ENCODE measurements at regions not wholly inside any gene's neighbourhood (a gene's known extent, or its start where the extent isn't known, plus 50 kb on each side); places are given as distances from the start of the nearest gene placed in this dataset.

DNA sequence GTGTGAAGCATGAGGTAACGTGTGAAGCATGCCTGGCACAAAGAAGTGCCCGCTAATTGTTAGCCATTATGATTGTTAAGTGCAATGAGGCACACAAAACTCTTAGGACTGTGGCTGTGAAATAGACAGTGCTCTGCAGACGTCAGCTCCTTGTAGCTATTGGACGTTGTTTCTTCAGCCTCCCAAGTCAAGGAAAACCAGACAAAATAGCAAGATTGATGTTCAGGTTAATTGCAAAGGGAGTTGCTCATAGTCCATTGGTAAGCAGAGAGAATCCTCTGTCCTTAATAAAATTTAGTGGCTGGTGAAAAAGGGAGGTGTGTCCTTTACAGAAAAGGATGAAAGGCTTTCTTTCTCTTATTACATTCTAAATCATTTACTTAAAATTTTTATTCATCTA, 54.6 kb upstream of the MBP start:
- in situ Hi-C loops (cut with MboI; ENCODE audit: low sequenced_read_pairs): no loop called here

DNA sequence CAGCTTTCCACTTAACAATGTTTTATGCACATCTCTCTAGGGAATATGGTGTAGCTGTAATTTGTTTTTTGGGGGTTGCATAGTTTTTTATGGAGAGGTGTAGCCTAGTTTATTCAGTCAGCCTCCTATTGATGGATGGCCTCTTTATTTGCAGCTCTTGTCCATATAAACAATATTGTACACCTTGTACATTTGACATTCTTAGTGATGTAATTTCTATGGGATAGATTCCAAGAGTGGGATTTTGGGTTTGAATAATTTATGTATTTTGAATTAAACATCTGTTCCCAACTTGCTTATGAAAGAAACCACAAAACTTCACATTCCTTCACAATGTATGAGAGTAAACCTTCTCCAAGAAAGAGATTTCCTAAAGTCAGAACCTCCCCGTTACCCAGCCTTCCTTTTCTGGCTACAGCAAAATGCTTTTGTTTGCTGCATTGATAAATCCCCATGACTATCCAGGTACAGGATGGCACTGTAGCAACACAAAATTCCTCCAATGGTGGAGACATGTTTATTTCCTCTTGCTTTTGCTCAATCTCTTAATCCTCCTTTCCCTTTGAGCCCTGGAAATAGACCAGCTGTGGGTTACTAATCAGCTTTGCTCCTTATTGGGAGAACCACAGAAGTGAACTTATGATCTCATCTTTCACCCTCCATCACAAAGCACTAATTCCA, 58.4 kb upstream of the GALR1 start:
- in situ Hi-C loops (cut with MboI; ENCODE audit: low sequenced_read_pairs): no loop called here

DNA sequence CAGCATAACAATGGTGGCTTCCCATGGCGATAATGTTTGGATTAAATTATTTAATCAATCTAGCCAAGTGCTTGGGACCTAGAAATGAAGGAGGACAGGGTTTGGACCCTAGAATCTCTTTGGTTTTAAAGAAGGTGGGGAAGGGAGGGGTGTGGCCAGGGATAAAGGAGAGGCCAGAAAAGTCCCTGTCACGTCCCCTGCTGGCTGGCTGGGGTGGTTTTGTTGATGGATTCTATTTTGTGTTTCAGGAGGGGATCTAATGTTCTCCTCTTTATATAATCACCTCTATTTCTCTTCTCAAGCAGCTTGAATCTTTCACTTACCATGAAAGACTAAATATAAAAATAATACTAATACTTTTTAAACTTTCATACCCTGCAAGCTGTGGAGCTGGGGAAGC, 52.6 kb upstream of the GALR1 start:
- in situ Hi-C loops (cut with MboI; ENCODE audit: low sequenced_read_pairs): no loop called here

DNA sequence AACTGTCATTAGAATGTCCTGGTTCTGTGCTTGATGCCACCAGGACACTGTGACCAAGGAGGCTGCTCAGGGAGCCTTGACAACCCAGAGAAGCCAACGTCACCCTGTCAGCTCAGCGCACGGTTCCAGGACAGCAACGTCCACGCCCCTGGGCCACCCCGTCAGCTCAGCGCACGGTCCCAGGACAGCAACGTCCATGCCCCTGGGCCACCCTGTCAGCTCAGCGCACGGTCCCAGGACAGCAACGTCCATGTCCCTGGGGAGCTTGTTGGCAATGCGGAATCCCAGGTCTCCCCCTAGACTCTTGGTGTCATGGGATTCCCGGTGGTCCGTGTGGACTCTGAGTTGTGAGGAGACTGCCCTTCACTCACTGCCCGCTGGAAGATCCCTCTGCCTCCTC, 51.0 kb upstream of the GALR1 start:
- in situ Hi-C loops (cut with MboI; ENCODE audit: low sequenced_read_pairs): no loop called here

DNA sequence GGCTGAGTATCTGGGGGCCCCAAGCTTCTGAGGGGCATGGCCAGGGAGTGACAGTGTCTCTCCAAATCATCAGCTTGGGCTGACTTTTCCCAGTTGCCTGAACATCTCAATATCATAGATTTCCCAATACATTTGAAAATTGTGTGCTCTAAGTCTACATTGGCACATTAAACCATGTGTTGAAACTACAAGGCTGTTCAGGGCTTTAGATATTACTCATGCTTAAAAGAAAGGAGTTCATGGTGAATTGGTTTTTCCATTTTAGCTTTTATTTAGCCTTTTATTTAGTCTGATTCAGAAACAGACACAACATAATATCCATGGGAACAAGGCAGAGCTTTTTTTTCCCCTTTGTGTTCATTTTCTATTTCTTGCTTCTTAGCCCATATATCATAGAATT, 49.9 kb upstream of the GALR1 start:
- in situ Hi-C loops (cut with MboI; ENCODE audit: low sequenced_read_pairs): loop anchor here (25.0 kb wide), 1 partner anchor 137 kb away; no protein-coding TSS in a partner anchor
